ENCODE measurements at regions not wholly inside any gene's neighbourhood (a gene's known extent, or its start where the extent isn't known, plus 50 kb on each side); places are given as distances from the start of the nearest gene placed in this dataset.

- H3K9me2 ChIP-seq (replicated peaks; ENCODE audit: low read depth, low read length), result no peaks in the 10 kb centered on the region
- no peaks in the 10 kb centered on the region for H4K20me1 ChIP-seq (ENCODE audit: insufficient read depth, low read length, poor library complexity, severe bottlenecking)
- no peaks in the 10 kb centered on the region for H3K36me3 ChIP-seq (ENCODE audit: insufficient read depth, low read length)
- no peaks in the 10 kb centered on the region for H3K79me2 ChIP-seq (ENCODE audit: insufficient read depth, low read length)
- H2AFZ ChIP-seq (ENCODE audit: low read length), result no peak overlapping the region
- no peak overlapping the region for H3K9ac ChIP-seq (ENCODE audit: low read depth, low read length, poor library complexity, severe bottlenecking)
- no peaks in the 10 kb centered on the region for H3K9me3 ChIP-seq (ENCODE audit: insufficient read depth, low read depth, low read length)
- H3K4me3 ChIP-seq (ENCODE audit: low read length, poor library complexity, severe bottlenecking), result no peak overlapping the region
- H3K4me2 ChIP-seq (ENCODE audit: low read depth, low read length, poor library complexity, severe bottlenecking), result no peak overlapping the region
- no peaks in the 10 kb centered on the region for H3K27me3 ChIP-seq (ENCODE audit: insufficient read depth, low read length, poor library complexity, severe bottlenecking)
- TF ChIP-seq EZH2phosphoT487 (IDR thresholded peaks at IDR 0.05; ENCODE audit: borderline replicate concordance) (no peak), CTCF (conservative IDR thresholded peaks at IDR 0.05; ENCODE audit: low read length) (no peak)
- no peaks in the 10 kb centered on the region for H3F3A ChIP-seq (ENCODE audit: low read depth)
- no peaks in the 10 kb centered on the region for H3K4me1 ChIP-seq (ENCODE audit: insufficient read depth, low read length, poor library complexity, severe bottlenecking)
These were observed 572.5 kb upstream of the JAG1 start for GRCh38 chr20:11246251-11246775.

GRCh38 chr20:11247046-11248010 is 573.5 kb upstream of the JAG1 start:
- Histone ChIP-seq H3K9me3 (ENCODE audit: insufficient read depth, low read depth, low read length) (no peaks in the 10 kb centered on the region), H3K36me3 (ENCODE audit: insufficient read depth, low read length) (no peaks in the 10 kb centered on the region), H3K27me3 (ENCODE audit: insufficient read depth, low read length, poor library complexity, severe bottlenecking) (no peaks in the 10 kb centered on the region), H3K79me2 (ENCODE audit: insufficient read depth, low read length) (no peaks in the 10 kb centered on the region), H3K4me3 (ENCODE audit: low read length, poor library complexity, severe bottlenecking) (no peak overlapping the region), H3K4me1 (ENCODE audit: insufficient read depth, low read length, poor library complexity, severe bottlenecking) (no peaks in the 10 kb centered on the region), H3F3A (ENCODE audit: low read depth) (no peaks in the 10 kb centered on the region), H4K20me1 (ENCODE audit: insufficient read depth, low read length, poor library complexity, severe bottlenecking) (no peaks in the 10 kb centered on the region), H3K9ac (ENCODE audit: low read depth, low read length, poor library complexity, severe bottlenecking) (no peak overlapping the region), H3K9me2 (replicated peaks; ENCODE audit: low read depth, low read length) (no peaks in the 10 kb centered on the region), H2AFZ (ENCODE audit: low read length) (no peak overlapping the region), H3K4me2 (ENCODE audit: low read depth, low read length, poor library complexity, severe bottlenecking) (no peak overlapping the region)
- TF ChIP-seq EZH2phosphoT487 (IDR thresholded peaks at IDR 0.05; ENCODE audit: borderline replicate concordance) (no peak), CTCF (conservative IDR thresholded peaks at IDR 0.05; ENCODE audit: low read length) (no peak)

GRCh38 chr20:11248011-11248409 is 574.2 kb upstream of the JAG1 start:
- no peaks in the 10 kb centered on the region for H3K9me3 ChIP-seq (ENCODE audit: insufficient read depth, low read depth, low read length)
- H3K9ac ChIP-seq (ENCODE audit: low read depth, low read length, poor library complexity, severe bottlenecking), result no peak overlapping the region
- H4K20me1 ChIP-seq (ENCODE audit: insufficient read depth, low read length, poor library complexity, severe bottlenecking), result no peaks in the 10 kb centered on the region
- TF ChIP-seq CTCF (conservative IDR thresholded peaks at IDR 0.05; ENCODE audit: low read length), result no peak
- no peak for TF ChIP-seq EZH2phosphoT487 (IDR thresholded peaks at IDR 0.05; ENCODE audit: borderline replicate concordance)
- no peak overlapping the region for H3K4me3 ChIP-seq (ENCODE audit: low read length, poor library complexity, severe bottlenecking)
- no peaks in the 10 kb centered on the region for H3K27me3 ChIP-seq (ENCODE audit: insufficient read depth, low read length, poor library complexity, severe bottlenecking)
- no peaks in the 10 kb centered on the region for H3F3A ChIP-seq (ENCODE audit: low read depth)
- H3K4me1 ChIP-seq (ENCODE audit: insufficient read depth, low read length, poor library complexity, severe bottlenecking), result no peaks in the 10 kb centered on the region
- H3K4me2 ChIP-seq (ENCODE audit: low read depth, low read length, poor library complexity, severe bottlenecking), result no peak overlapping the region
- H3K79me2 ChIP-seq (ENCODE audit: insufficient read depth, low read length), result no peaks in the 10 kb centered on the region
- H3K9me2 ChIP-seq (replicated peaks; ENCODE audit: low read depth, low read length), result no peaks in the 10 kb centered on the region
- H3K36me3 ChIP-seq (ENCODE audit: insufficient read depth, low read length), result no peaks in the 10 kb centered on the region
- no peak overlapping the region for H2AFZ ChIP-seq (ENCODE audit: low read length)
